ENCODE measurements at regions not wholly inside any gene's neighbourhood (a gene's known extent, or its start where the extent isn't known, plus 50 kb on each side); places are given as distances from the start of the nearest gene placed in this dataset.
A peak's percentile ranks its signal among the peaks of the same experiment; 100 is the strongest.

DNA sequence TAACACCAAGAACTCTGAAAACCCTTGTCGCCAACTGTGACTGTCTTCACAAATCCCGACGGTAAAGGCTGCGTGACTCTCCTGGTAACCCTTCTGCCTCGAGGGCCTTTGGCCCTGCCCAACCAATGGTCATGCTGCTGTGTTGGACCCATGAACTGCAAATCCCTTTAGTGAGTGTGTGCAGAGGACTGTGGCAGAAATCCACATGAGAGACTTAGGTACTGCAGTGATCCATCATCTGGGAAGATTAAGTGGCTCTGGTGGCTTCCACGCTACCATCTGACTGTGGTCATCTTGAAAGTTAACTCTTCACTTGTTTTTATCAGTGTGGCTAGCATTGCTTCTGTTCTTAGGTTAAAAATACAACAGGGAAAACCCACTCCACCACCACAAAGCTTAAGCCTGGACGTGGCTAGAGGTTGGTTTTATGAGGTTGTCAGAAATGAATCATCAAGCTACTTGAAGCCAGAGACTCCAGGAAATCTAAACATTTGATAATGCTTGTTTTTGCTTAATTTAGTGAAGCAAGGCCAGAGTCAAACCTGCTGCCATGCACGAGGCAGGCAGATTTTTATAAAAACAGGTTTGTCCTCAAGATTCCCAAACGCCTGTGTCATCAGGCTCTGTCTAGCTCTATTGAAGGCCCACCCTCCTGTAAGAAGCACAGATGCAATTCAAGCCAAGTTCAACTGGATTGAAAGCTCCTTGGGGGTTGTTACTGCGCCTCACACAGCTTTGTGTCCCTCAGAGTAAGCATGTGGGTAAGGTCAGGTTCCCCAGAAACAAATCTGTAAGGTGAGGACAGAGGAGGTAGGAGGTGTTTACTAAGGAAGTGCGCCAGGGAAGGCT lies 52.7 kb upstream of the ERCC6L2 start:
- H3K27ac Mint-ChIP-seq, result peak overlapping the region in 1 of 7 donors; percentile 11
- H3K36me3 Mint-ChIP-seq, result no peaks in the 10 kb centered on the region
- Histone ChIP-seq H3K4me3 (replicated peaks in 1 of 3; ENCODE audit: low read depth in 2 of 3, low read length in 3 of 3) (no peak overlapping the region), H3K36me3 (replicated peaks in 1 of 2; ENCODE audit: control insufficient read depth in 1 of 2, insufficient read depth in 2 of 2, low read length in 2 of 2) (no peaks in the 10 kb centered on the region), H3K4me2 (replicated peaks; ENCODE audit: extremely low read depth, low read length, poor library complexity, severe bottlenecking) (no peak overlapping the region), H3K27ac (ENCODE audit: low read depth in 1 of 2, low read length in 2 of 2) (no peak overlapping the region), H3K27me3 (ENCODE audit: control insufficient read depth in 2 of 2, insufficient read depth in 2 of 2, low read length in 2 of 2) (no peaks in the 10 kb centered on the region), H3K9ac (ENCODE audit: insufficient read depth, low read length, poor library complexity, severe bottlenecking) (no peak overlapping the region), H3K79me2 (ENCODE audit: insufficient read depth, low read length) (no peaks in the 10 kb centered on the region), H3K9me3 (replicated peaks in 1 of 2; ENCODE audit: control insufficient read depth in 1 of 2, insufficient read depth in 1 of 2, low read length in 2 of 2) (no peaks in the 10 kb centered on the region), H3K4me1 (ENCODE audit: control insufficient read depth in 1 of 2, insufficient read depth in 2 of 2, low read length in 2 of 2) (no peaks in the 10 kb centered on the region), H4K20me1 (ENCODE audit: insufficient read depth, low read length) (no peaks in the 10 kb centered on the region), H2AFZ (ENCODE audit: insufficient read depth, low read depth, low read length, poor library complexity, severe bottlenecking) (no peak overlapping the region)
- peaks cover 2 to 12% (median 6%) of the 10 kb centered on the region in 7 donors for H3K9me3 Mint-ChIP-seq
- 91% methylated on average over 9 of the region's 11 CpGs for WGBS (ENCODE audit: insufficient coverage)
- TF ChIP-seq, protein P1, sequence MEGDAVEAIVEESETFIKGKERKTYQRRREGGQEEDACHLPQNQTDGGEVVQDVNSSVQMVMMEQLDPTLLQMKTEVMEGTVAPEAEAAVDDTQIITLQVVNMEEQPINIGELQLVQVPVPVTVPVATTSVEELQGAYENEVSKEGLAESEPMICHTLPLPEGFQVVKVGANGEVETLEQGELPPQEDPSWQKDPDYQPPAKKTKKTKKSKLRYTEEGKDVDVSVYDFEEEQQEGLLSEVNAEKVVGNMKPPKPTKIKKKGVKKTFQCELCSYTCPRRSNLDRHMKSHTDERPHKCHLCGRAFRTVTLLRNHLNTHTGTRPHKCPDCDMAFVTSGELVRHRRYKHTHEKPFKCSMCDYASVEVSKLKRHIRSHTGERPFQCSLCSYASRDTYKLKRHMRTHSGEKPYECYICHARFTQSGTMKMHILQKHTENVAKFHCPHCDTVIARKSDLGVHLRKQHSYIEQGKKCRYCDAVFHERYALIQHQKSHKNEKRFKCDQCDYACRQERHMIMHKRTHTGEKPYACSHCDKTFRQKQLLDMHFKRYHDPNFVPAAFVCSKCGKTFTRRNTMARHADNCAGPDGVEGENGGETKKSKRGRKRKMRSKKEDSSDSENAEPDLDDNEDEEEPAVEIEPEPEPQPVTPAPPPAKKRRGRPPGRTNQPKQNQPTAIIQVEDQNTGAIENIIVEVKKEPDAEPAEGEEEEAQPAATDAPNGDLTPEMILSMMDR (IDR thresholded peaks at IDR 0.05), result no peak
- peaks cover 0 to 3% (median 0%) of the 10 kb centered on the region in 3 donors for H3K27me3 Mint-ChIP-seq (ENCODE audit: low read depth in 3 of 3)
- no peak for DNase-seq
- H3K4me1 Mint-ChIP-seq, result no peaks in the 10 kb centered on the region
- intact Hi-C loops (cut with micrococcal nuclease), result no loop called here
- no peak overlapping the region for H3K4me3 Mint-ChIP-seq

DNA sequence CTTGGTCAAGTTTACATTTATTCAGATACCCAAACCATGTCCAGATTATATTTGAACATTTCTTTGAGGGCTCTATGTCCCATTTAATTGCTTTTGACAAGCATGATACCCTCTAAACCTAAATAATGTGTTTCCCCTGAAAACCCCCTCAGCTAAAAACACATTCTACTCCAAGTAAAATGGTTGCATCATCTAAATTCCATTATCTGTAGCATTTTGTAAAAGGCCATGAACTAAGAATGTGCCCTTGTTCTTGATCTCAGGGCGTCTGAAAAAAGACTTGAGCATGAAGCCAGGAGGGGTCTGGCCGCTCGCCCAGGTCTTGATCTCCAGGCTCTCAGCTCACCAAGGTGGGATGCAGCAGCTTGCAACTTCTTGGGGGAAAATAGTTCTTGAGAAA lies 53.5 kb upstream of the ERCC6L2 start:
- Mint-ChIP-seq H3K9me3 (peaks cover 2 to 15% (median 6%) of the 10 kb centered on the region in 7 donors), H3K4me3 (no peak overlapping the region), H3K27ac (no peak overlapping the region), H3K27me3 (ENCODE audit: low read depth in 3 of 3) (peaks cover 0 to 3% (median 0%) of the 10 kb centered on the region in 3 donors), H3K4me1 (no peaks in the 10 kb centered on the region), H3K36me3 (no peaks in the 10 kb centered on the region)
- Histone ChIP-seq H3K4me2 (replicated peaks; ENCODE audit: extremely low read depth, low read length, poor library complexity, severe bottlenecking) (no peak overlapping the region), H3K79me2 (ENCODE audit: insufficient read depth, low read length) (no peaks in the 10 kb centered on the region), H3K9ac (ENCODE audit: insufficient read depth, low read length, poor library complexity, severe bottlenecking) (no peak overlapping the region), H2AFZ (ENCODE audit: insufficient read depth, low read depth, low read length, poor library complexity, severe bottlenecking) (no peak overlapping the region), H3K36me3 (replicated peaks in 1 of 2; ENCODE audit: control insufficient read depth in 1 of 2, insufficient read depth in 2 of 2, low read length in 2 of 2) (no peaks in the 10 kb centered on the region), H3K27me3 (ENCODE audit: control insufficient read depth in 2 of 2, insufficient read depth in 2 of 2, low read length in 2 of 2) (no peaks in the 10 kb centered on the region), H3K4me1 (ENCODE audit: control insufficient read depth in 1 of 2, insufficient read depth in 2 of 2, low read length in 2 of 2) (no peaks in the 10 kb centered on the region), H3K9me3 (replicated peaks in 1 of 2; ENCODE audit: control insufficient read depth in 1 of 2, insufficient read depth in 1 of 2, low read length in 2 of 2) (no peaks in the 10 kb centered on the region), H4K20me1 (ENCODE audit: insufficient read depth, low read length) (no peaks in the 10 kb centered on the region), H3K27ac (ENCODE audit: low read depth in 1 of 2, low read length in 2 of 2) (no peak overlapping the region), H3K4me3 (replicated peaks in 1 of 3; ENCODE audit: low read depth in 2 of 3, low read length in 3 of 3) (no peak overlapping the region)
- intact Hi-C loops (cut with micrococcal nuclease), result no loop called here
- no peak for DNase-seq
- TF ChIP-seq, protein P1 (IDR thresholded peaks at IDR 0.05), result no peak
- WGBS (ENCODE audit: insufficient coverage), result 85% methylated on average over 2 of the region's 3 CpGs
